Caco-2 (cell line): ENCODE measurements at regions not wholly inside any gene's neighbourhood (a gene's known extent, or its start where the extent isn't known, plus 50 kb on each side); places are given as distances from the start of the nearest gene placed in this dataset.

Experiments used
- BruUV-seq: library from RNA; stranded (reverse); fragments of 400-500 nt; replicated peaks from 2 replicates; lab custom pipeline; 2021; lab: Mats Ljungman, UMichigan
- CTCF ChIA-PET: fragments of 300-600 bp; sonication (Branson Sonifier 250); formaldehyde crosslinking; loops from one replicate; lab custom pipeline; 2022; ENCODE audit warnings: antibody characterized with exemption; lab: Charles Lee
- POLR2A ChIA-PET: fragments of 300-600 bp; sonication (Branson Sonifier 250); formaldehyde crosslinking; loops from one replicate; lab custom pipeline; 2022; ENCODE audit warnings: antibody characterized with exemption; lab: Charles Lee
- DNase-seq, 2 experiments: peaks; one replicate each; pipeline versions ENCODE4 v3.0.0 to v3.0.0-alpha.2; 2020 to 2022
- H3K27me3 ChIP-seq: replicated peaks from 2 replicates; pipeline ENCODE4 v1.6.0; 2011; ENCODE audit warnings: low read length; ENCODE audit not compliant: control insufficient read depth, insufficient read depth
- H3K36me3 ChIP-seq: 2 replicates; pipeline ENCODE4 v1.5.1; 2011; ENCODE audit warnings: low read length; ENCODE audit not compliant: control insufficient read depth, insufficient read depth
- H3K4me1 ChIP-seq: fragments of 250-450 bp; sonication (Bioruptor Pico); 2 replicates; pipeline ENCODE4 v1.5.1; 2020; ENCODE audit warnings: mild to moderate bottlenecking
- H3K4me3 ChIP-seq: 2 replicates; pipeline ENCODE4 v1.5.1; 2011; ENCODE audit warnings: low read depth, mild to moderate bottlenecking, control low read depth, low read length
- H3K9me3 ChIP-seq: fragments of 250-450 bp; sonication (Bioruptor Pico); 2 replicates; pipeline ENCODE4 v1.5.1; 2020; ENCODE audit warnings: mild to moderate bottlenecking, moderate library complexity
- H3K27ac Mint-ChIP-seq: one replicate; pipeline ENCODE4 v1.8.0; 2022; ENCODE audit warnings: mixed read lengths; ENCODE audit not compliant: unreplicated experiment
- H3K27me3 Mint-ChIP-seq: one replicate; pipeline ENCODE4 v1.8.0; 2022; ENCODE audit warnings: mixed read lengths; ENCODE audit not compliant: insufficient read depth, unreplicated experiment
- H3K36me3 Mint-ChIP-seq: one replicate; pipeline ENCODE4 v1.8.0; 2022; ENCODE audit warnings: mild to moderate bottlenecking, mixed read lengths; ENCODE audit not compliant: insufficient read depth, unreplicated experiment
- H3K4me1 Mint-ChIP-seq: one replicate; pipeline ENCODE4 v1.8.0; 2022; ENCODE audit warnings: low read depth, mixed read lengths; ENCODE audit not compliant: unreplicated experiment
- H3K4me3 Mint-ChIP-seq: one replicate; pipeline ENCODE4 v1.8.0; 2022; ENCODE audit warnings: mild to moderate bottlenecking, moderate library complexity, mixed read lengths; ENCODE audit not compliant: unreplicated experiment
- H3K9me3 Mint-ChIP-seq: one replicate; pipeline ENCODE4 v1.8.0; 2022; ENCODE audit warnings: mixed read lengths; ENCODE audit not compliant: unreplicated experiment
- intact Hi-C: fragments of 100-400 bp; cut with micrococcal nuclease; formaldehyde crosslinking; loops from one replicate; pipeline ENCODE4 v1.10.0; 2022; ENCODE audit not compliant: unreplicated experiment
- TF ChIP-seq, protein P1 (sequence below), 2 experiments: fragments of 200-600 bp in 1 of 2; IDR thresholded peaks; 1 replicate in 1 of 2; 2 replicates in 1 of 2; pipeline versions ENCODE4 v1.5.1 to v1.8.0; 2011 to 2022; ENCODE audit warnings: antibody characterized with exemption in 1 of 2, control low read depth in 1 of 2, inconsistent platforms in 1 of 2, low read depth in 1 of 2, low read length in 1 of 2, mild to moderate bottlenecking in 1 of 2, moderate library complexity in 1 of 2; ENCODE audit not compliant: insufficient read depth in 1 of 2, severe bottlenecking in 1 of 2, unreplicated experiment in 1 of 2

GRCh38 chr7:41013117-41013516 is 689.8 kb downstream of the INHBA start:
- intact Hi-C loops: no loop called here

DNA sequence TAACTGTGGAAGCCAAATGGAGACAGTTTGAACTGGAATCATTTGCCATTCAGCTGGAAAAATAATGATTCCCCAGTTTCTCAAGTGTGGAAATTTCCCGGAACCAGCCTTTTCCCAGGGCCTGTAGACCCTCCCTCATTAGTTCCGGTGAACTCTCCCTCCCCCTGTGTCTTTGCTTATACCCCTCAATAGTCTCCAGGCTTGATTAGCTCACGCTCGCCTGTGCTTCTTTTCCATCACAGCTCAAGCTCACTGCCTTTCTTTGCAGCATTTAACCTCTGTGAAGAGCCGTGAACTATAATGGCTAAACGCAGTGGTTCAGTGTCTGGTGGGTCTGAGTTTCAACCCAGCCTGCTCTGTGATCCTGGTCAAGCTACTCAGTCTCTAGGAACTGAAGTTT is 690.8 kb downstream of the INHBA start:
- Histone ChIP-seq H3K9me3 (no peaks in the 10 kb centered on the region), H3K27me3 (no peaks in the 10 kb centered on the region), H3K4me1 (no peaks in the 10 kb centered on the region), H3K4me3 (no peak overlapping the region), H3K36me3 (no peaks in the 10 kb centered on the region)
- intact Hi-C loops: no loop called here
- no peak for DNase-seq
- Mint-ChIP-seq H3K36me3 (no peaks in the 10 kb centered on the region), H3K27me3 (no peaks in the 10 kb centered on the region), H3K4me3 (no peak overlapping the region), H3K4me1 (no peaks in the 10 kb centered on the region), H3K9me3 (peaks cover 21% of the 10 kb centered on the region), H3K27ac (no peak overlapping the region)
- POLR2A ChIA-PET: no interaction called here
- no TSS peak for BruUV-seq
- TF ChIP-seq, protein P1, sequence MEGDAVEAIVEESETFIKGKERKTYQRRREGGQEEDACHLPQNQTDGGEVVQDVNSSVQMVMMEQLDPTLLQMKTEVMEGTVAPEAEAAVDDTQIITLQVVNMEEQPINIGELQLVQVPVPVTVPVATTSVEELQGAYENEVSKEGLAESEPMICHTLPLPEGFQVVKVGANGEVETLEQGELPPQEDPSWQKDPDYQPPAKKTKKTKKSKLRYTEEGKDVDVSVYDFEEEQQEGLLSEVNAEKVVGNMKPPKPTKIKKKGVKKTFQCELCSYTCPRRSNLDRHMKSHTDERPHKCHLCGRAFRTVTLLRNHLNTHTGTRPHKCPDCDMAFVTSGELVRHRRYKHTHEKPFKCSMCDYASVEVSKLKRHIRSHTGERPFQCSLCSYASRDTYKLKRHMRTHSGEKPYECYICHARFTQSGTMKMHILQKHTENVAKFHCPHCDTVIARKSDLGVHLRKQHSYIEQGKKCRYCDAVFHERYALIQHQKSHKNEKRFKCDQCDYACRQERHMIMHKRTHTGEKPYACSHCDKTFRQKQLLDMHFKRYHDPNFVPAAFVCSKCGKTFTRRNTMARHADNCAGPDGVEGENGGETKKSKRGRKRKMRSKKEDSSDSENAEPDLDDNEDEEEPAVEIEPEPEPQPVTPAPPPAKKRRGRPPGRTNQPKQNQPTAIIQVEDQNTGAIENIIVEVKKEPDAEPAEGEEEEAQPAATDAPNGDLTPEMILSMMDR (IDR thresholded peaks at IDR 0.05; ENCODE audit: insufficient read depth in 1 of 2, low read depth in 1 of 2, low read length in 1 of 2, severe bottlenecking in 1 of 2, unreplicated experiment in 1 of 2): no peak
- CTCF ChIA-PET: interaction anchor here (0.9 kb wide), 1 partner anchor 8 kb away, joined by 3 read pairs; no protein-coding TSS in a partner anchor

More at GRCh38 chr7:41013117-41013516, 689.8 kb downstream of the INHBA start:
- H3K4me1 ChIP-seq: no peaks in the 10 kb centered on the region
- Mint-ChIP-seq H3K9me3 (peaks cover 21% of the 10 kb centered on the region), H3K4me1 (no peaks in the 10 kb centered on the region), H3K36me3 (no peaks in the 10 kb centered on the region), H3K27ac (no peak overlapping the region), H3K4me3 (no peak overlapping the region), H3K27me3 (no peaks in the 10 kb centered on the region)
- H3K9me3 ChIP-seq: no peaks in the 10 kb centered on the region
- H3K36me3 ChIP-seq: no peaks in the 10 kb centered on the region
- TF ChIP-seq, protein P1 (IDR thresholded peaks at IDR 0.05; ENCODE audit: insufficient read depth in 1 of 2, low read depth in 1 of 2, low read length in 1 of 2, severe bottlenecking in 1 of 2, unreplicated experiment in 1 of 2): no peak
- no peak overlapping the region for H3K4me3 ChIP-seq
- POLR2A ChIA-PET: no interaction called here
- BruUV-seq: no TSS peak
- no peak for DNase-seq
- CTCF ChIA-PET: no interaction called here
- H3K27me3 ChIP-seq: no peaks in the 10 kb centered on the region

GRCh38 chr7:41010967-41011366 is 691.9 kb downstream of the INHBA start:
- POLR2A ChIA-PET: no interaction called here
- DNase-seq: no peak
- CTCF ChIA-PET: no interaction called here
- H3K36me3 Mint-ChIP-seq: no peaks in the 10 kb centered on the region
- H3K4me3 ChIP-seq: no peak overlapping the region
- 0 out of 2 replicates have a peak, but pooled peaks cover 3% of the 10 kb centered on the region for H3K4me1 ChIP-seq
- no peaks in the 10 kb centered on the region for H3K9me3 ChIP-seq
- no peak overlapping the region for H3K27ac Mint-ChIP-seq
- H3K4me1 Mint-ChIP-seq: no peaks in the 10 kb centered on the region
- H3K27me3 Mint-ChIP-seq: no peaks in the 10 kb centered on the region
- no TSS peak for BruUV-seq
- no peak overlapping the region for H3K4me3 Mint-ChIP-seq
- intact Hi-C loops: no loop called here
- H3K27me3 ChIP-seq: no peaks in the 10 kb centered on the region
- TF ChIP-seq, protein P1 (IDR thresholded peaks at IDR 0.05; ENCODE audit: insufficient read depth in 1 of 2, low read depth in 1 of 2, low read length in 1 of 2, severe bottlenecking in 1 of 2, unreplicated experiment in 1 of 2): no peak
- no peaks in the 10 kb centered on the region for H3K36me3 ChIP-seq
- H3K9me3 Mint-ChIP-seq: peaks cover 21% of the 10 kb centered on the region
